Fibroblast of the aortic adventitia (primary cell): ENCODE measurements at regions not wholly inside any gene's neighbourhood (a gene's known extent, or its start where the extent isn't known, plus 50 kb on each side); places are given as distances from the start of the nearest gene placed in this dataset.
"Not testable (repeated sequence)": the region's sequence is repeated elsewhere in the genome, so short reads cannot be mapped to it uniquely, and the experiment has no call there.

Source experiments
- DNase-seq: peaks from one replicate; pipeline ENCODE4 v3.0.0-alpha.2; 2010; ENCODE audit warnings: low read depth
- H3K4me3 ChIP-seq: 2 replicates; pipeline ENCODE4 v1.5.1; 2011; ENCODE audit warnings: low read depth, mild to moderate bottlenecking, control low read depth, low read length, moderate library complexity
- TF ChIP-seq, protein P1 (sequence below): IDR thresholded peaks from 2 replicates; pipeline ENCODE4 v1.5.1; 2011; ENCODE audit warnings: mild to moderate bottlenecking, low read length, control low read depth, inconsistent platforms; ENCODE audit not compliant: insufficient read depth

DNA sequence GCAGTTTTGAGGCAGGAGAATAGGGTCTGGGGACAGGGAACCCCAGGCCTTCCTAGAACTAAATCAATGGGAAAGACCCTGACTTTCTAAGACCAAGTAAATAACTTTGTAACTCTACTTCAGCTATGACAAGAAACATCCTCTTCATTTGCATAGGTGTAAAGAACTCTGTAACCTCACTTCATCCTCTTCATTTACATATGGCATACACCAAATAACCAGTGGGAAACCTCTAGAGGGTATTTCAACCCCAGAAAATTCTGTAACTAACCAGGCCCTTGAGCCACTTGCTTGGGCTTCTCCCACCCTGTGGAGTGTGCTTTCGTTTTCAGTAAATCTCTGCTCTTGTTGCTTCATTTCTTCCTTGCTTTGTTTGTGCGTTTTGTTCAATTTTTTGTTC lies 495.6 kb downstream of the SIPA1L2 start:
- TF ChIP-seq, protein P1, sequence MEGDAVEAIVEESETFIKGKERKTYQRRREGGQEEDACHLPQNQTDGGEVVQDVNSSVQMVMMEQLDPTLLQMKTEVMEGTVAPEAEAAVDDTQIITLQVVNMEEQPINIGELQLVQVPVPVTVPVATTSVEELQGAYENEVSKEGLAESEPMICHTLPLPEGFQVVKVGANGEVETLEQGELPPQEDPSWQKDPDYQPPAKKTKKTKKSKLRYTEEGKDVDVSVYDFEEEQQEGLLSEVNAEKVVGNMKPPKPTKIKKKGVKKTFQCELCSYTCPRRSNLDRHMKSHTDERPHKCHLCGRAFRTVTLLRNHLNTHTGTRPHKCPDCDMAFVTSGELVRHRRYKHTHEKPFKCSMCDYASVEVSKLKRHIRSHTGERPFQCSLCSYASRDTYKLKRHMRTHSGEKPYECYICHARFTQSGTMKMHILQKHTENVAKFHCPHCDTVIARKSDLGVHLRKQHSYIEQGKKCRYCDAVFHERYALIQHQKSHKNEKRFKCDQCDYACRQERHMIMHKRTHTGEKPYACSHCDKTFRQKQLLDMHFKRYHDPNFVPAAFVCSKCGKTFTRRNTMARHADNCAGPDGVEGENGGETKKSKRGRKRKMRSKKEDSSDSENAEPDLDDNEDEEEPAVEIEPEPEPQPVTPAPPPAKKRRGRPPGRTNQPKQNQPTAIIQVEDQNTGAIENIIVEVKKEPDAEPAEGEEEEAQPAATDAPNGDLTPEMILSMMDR: no peak
- no peak for DNase-seq
- no peak overlapping the region for H3K4me3 ChIP-seq

DNA sequence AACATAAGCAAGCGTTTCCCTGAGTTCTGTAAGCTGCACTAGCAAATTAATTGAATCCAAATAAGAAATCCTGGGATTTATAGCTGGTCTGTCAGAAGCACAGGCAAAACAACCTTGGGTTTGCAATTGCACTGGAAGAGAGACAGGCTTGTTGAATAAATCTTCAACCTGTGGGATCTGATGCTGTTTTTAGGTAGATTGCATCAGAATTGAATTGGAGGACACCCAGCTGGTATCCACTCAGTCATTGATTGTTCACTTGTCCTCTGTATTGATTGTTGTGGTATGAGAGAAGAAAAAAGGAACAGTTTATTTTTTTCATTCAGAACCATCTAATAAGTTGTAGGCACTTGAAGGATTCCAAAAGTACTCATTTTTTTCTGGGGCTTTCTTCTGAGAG lies 497.4 kb downstream of the SIPA1L2 start:
- no peak for DNase-seq
- TF ChIP-seq, protein P1: no peak
- no peak overlapping the region for H3K4me3 ChIP-seq

DNA sequence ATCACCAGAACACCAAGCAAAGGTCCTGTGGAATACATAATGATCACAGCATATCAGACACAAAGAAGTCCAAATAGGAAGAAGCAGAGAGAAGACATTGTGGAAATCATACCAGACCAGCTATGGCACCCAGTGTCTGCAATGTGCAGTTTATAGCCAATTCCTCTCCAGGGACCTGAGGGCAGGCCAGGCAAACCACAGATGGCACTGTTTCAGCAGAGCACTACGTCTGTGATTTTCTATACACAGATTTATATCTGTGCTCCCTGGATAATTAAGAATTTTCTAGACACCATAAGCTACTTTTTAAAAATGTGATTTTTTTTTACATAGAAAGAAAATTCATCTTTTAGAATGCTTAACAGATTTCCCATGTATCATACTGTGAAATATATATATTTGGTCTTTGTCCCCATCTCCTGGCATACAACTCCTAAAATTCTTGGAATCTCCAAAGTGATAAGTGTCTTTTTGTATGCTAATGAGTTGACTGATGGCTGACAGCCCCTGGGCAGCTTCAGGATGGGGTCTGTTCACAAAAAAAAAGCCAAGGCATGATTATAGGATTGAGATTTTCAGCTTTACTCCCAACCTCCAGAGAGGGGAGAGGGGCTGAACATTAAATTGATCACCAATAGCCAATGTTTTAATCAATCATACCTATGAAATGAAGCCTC lies 498.1 kb downstream of the SIPA1L2 start:
- TF ChIP-seq, protein P1: no peak
- H3K4me3 ChIP-seq: no peak overlapping the region
- no peak for DNase-seq

DNA sequence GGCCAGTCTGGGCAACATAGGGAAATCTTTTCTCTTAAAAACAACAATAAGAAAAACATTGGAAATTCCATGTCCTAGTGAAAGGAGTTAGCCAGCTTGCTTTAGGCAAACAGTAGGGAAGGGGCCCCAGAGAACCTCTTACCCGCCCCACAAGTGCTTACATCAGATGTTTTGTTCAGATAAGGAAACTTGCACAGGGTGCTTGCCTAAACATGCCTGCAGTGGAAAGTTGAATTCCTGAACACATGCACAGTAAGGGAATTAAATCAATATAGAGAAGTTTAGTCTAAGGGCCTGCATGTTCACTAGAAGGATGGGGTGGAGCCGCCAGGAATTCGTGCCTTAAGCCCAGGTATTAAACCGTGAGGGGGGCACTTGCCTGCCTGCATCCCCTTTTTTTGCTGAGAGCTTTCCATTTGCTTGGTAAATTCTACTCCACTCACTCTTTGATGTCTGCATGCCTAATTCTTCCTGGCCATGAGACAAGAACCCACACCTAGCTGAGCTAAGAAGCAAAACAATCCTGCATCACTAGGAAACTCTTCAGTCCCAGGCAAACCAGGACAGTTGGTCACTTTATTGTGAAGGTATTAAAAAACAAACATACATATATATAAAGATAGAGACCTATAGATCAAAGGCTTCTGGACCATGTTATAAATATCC lies 499.0 kb downstream of the SIPA1L2 start:
- H3K4me3 ChIP-seq: no peak overlapping the region
- TF ChIP-seq, protein P1: no peak
- DNase-seq: peak; percentile 32

DNA sequence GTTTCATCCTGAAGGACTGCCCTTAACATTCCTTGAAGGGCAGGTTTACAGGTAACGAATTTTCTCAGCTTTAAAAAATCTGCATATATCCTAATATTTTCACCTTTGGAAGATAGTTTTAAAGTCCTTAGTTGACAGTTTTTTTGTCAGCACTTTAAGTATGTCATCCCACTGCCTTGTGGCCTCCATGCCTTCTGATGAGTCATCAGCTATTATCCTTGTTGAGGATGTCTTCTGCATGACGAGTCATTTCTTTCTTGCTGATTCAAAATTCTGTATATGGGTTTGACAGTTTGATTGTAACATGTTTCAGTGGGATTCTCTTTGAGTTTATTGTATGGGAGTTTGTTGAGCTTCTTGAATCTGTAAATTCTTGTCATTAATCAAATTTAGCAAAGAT lies 500.6 kb downstream of the DISC1 start:
- peak; percentile 38 for DNase-seq
- H3K4me3 ChIP-seq: no peak overlapping the region
- TF ChIP-seq, protein P1: no peak

DNA sequence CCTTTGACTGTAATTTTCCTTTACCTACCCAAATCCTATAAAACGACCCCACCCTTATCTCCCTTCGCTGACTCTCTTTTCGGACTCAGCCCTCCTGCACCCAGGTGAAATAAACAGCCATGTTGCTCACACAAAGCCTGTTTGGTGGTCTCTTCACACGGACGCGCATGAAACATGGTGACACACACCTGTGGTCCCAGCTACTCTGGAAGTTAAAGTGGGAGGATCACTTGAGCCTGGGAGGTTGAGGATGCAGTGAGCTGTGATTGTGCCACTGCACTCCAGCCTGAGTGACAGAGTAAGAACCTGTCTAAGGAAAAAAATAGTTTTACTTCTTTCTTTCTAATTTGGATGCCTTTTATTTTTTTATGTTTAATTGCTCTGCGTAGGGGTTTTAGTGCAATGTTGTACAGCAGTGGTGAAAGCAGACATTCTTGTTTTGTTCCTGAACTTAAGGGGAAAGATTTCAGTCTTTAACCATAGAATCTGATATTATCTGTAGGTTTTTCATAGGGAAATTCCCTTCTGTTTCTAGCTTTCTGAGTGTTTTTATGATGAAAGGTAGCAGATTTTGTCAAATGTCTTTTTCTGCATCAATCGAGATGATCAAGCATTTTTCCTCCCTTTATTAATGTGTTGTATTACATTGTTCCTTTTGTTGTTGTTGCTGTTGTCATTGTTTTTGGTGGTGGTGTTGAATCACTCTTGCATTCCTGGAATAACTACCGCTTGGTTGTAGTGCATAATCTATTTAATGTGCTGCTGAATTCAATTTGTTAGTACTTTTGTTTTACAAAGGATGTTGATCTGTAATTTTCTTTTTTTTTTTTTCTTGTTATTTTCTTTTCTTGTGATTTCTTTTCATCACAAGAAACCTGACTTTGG lies 497.4 kb downstream of the DISC1 start:
- H3K4me3 ChIP-seq: no peak overlapping the region
- DNase-seq: no peak
- TF ChIP-seq, protein P1: no peak

DNA sequence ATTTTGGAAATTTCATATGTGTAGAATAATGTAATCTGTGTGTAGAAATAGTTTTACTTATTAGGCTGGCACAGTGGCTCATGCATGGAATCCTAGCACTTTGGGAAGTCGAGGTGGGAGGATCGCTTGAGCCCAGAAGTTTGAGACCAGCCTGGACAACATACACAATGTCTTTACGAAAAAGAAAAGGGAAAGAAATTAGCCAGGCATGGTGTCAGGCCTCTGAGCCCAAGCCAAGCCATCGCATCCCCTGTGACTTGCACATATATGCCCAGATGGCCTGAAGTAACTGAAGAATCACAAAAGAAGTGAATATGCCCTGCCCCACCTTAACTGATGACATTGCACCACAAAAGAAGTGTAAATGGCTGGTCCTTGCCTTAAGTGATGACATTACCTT lies 491.3 kb downstream of the DISC1 start:
- not testable (repeated sequence) for H3K4me3 ChIP-seq, DNase-seq
